Mesothelial cell of epicardium (in vitro differentiated cells): ENCODE measurements at regions not wholly inside any gene's neighbourhood (a gene's known extent, or its start where the extent isn't known, plus 50 kb on each side); places are given as distances from the start of the nearest gene placed in this dataset.

Source experiments
- DNase-seq, 2 experiments: peaks; one replicate each; pipeline ENCODE4 v3.0.0; 2021; ENCODE audit warnings: low spot score in 2 of 2; ENCODE audit not compliant: unreplicated experiment in 2 of 2
- H3K27ac Mint-ChIP-seq: 2 replicates; pipeline ENCODE4 v1.8.0; 2021; ENCODE audit warnings: mixed read lengths
- H3K27me3 Mint-ChIP-seq: 2 replicates; pipeline ENCODE4 v1.8.0; 2021; ENCODE audit warnings: low read depth, mixed read lengths
- H3K36me3 Mint-ChIP-seq: 2 replicates; pipeline ENCODE4 v1.8.0; 2021; ENCODE audit warnings: mixed read lengths
- H3K4me1 Mint-ChIP-seq: 2 replicates; pipeline ENCODE4 v1.8.0; 2021; ENCODE audit warnings: mixed read lengths
- H3K4me3 Mint-ChIP-seq: 2 replicates; pipeline ENCODE4 v1.8.0; 2021; ENCODE audit warnings: mild to moderate bottlenecking, moderate library complexity, mixed read lengths
- H3K9me3 Mint-ChIP-seq: 2 replicates; pipeline ENCODE4 v1.8.0; 2021; ENCODE audit warnings: mixed read lengths
- TF ChIP-seq, protein P1 (sequence below): fragments of 200-600 bp; sonication (generic); IDR thresholded peaks from one replicate; pipeline ENCODE4 v1.5.0; 2021; ENCODE audit warnings: antibody characterized with exemption; ENCODE audit not compliant: unreplicated experiment

DNA sequence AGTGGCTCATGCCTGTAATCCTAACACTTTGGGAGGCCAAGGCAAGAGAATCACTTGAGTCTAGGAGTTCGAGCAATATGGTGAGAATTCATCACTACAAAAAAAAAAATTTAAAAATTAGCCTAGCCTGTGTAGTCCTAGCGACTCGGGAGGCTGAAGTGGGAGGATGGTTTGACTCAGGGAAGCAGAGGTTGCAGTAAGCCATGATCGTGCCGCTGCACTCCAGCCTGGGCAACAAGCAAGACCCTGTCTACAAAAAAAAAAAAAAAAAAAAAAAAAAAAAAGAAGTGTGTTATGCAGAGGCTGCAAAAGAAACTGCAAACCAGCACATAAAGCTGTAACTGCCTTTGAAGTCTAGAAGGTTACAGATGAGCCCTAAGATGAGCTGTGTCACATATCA is 116.9 kb upstream of the SLC1A3 start:
- DNase-seq, result no peak
- Mint-ChIP-seq H3K9me3 (peaks cover 3% of the 10 kb centered on the region), H3K27me3 (no peaks in the 10 kb centered on the region), H3K36me3 (no peaks in the 10 kb centered on the region), H3K4me3 (no peak overlapping the region), H3K27ac (no peak overlapping the region), H3K4me1 (peaks cover 18% of the 10 kb centered on the region)
- TF ChIP-seq, protein P1, sequence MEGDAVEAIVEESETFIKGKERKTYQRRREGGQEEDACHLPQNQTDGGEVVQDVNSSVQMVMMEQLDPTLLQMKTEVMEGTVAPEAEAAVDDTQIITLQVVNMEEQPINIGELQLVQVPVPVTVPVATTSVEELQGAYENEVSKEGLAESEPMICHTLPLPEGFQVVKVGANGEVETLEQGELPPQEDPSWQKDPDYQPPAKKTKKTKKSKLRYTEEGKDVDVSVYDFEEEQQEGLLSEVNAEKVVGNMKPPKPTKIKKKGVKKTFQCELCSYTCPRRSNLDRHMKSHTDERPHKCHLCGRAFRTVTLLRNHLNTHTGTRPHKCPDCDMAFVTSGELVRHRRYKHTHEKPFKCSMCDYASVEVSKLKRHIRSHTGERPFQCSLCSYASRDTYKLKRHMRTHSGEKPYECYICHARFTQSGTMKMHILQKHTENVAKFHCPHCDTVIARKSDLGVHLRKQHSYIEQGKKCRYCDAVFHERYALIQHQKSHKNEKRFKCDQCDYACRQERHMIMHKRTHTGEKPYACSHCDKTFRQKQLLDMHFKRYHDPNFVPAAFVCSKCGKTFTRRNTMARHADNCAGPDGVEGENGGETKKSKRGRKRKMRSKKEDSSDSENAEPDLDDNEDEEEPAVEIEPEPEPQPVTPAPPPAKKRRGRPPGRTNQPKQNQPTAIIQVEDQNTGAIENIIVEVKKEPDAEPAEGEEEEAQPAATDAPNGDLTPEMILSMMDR, result no peak

DNA sequence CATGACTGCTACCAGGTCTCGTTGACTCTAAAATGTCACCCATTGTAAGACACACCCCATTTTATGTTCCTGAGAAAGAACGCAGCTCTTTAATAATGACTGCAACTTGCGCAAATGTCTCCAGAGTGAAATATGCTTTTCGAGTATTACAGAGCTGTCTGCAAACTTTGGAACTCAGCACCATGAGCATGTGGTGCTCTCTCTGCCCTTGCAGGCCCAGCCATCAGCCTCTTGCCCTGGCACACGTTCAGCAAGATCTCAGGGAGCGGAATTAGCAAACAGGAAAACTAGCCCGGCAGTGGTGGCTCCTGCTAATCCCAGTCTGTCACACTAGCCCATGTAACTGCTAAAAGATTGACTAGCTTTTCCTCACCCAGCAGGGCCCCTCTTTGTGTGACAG is 114.5 kb upstream of the SLC1A3 start:
- Mint-ChIP-seq H3K9me3 (no peaks in the 10 kb centered on the region), H3K4me1 (peaks cover 41% of the 10 kb centered on the region), H3K36me3 (no peaks in the 10 kb centered on the region), H3K27me3 (no peaks in the 10 kb centered on the region), H3K4me3 (no peak overlapping the region), H3K27ac (peak overlapping the region; percentile 45)
- TF ChIP-seq, protein P1, result no peak
- DNase-seq, result no peak

DNA sequence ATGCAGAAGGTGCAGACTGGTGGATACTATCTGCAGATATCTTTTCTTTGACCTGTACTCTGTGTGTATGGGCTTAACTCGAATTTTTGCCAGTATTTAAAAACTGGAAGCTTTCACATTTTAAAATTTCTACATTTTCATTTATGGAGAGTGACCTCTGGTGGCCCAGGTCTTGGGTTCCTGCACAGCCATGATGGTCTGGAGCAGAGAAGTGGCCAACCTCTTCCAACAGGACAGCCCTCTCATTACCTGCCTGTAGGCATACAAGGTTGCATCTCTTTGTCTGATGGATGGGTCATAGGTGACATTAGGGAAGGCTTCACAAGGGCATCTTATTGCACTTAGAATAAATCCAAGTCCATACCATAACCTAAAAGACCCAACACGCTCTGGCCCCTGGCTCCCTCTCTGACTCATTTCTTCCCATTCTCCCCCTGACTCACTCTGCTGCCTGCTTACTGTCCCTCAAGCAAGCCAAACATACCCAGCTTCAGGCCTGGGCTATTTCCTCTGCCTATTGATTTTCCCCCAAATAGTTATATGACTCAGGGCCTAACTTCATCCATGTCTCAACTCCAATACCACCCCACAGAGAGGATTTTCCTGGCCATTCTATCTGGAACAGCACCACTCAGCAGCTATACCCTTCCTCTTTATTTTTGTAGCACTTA is 113.3 kb upstream of the SLC1A3 start:
- no peak overlapping the region for H3K27ac Mint-ChIP-seq
- H3K36me3 Mint-ChIP-seq, result no peaks in the 10 kb centered on the region
- H3K4me1 Mint-ChIP-seq, result peaks cover 45% of the 10 kb centered on the region
- H3K4me3 Mint-ChIP-seq, result no peak overlapping the region
- TF ChIP-seq, protein P1, result no peak
- H3K9me3 Mint-ChIP-seq, result no peaks in the 10 kb centered on the region
- no peak for DNase-seq
- no peaks in the 10 kb centered on the region for H3K27me3 Mint-ChIP-seq

DNA sequence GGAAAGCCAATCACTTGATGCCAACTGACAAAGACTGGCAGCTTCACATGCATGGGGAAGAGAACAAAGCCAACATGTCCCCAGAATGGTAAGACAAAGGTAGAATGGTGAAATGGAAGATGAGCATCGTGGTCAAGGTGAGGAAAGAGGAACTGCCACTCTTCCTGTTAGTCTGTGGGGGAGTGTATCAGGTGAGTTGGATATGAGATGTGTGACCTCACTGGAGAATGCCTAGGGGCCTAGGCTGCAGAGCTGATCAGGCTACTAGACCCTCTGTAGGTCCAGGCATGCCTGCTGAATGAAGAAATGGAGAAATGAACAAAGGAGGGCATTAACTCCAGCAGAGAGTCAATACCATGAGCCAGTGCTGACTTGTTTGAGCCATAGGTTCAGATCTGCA is 112.4 kb upstream of the SLC1A3 start:
- Mint-ChIP-seq H3K4me3 (no peak overlapping the region), H3K36me3 (no peaks in the 10 kb centered on the region), H3K27me3 (no peaks in the 10 kb centered on the region), H3K4me1 (peaks cover 46% of the 10 kb centered on the region), H3K9me3 (no peaks in the 10 kb centered on the region), H3K27ac (no peak overlapping the region)
- no peak for DNase-seq
- TF ChIP-seq, protein P1, result no peak

DNA sequence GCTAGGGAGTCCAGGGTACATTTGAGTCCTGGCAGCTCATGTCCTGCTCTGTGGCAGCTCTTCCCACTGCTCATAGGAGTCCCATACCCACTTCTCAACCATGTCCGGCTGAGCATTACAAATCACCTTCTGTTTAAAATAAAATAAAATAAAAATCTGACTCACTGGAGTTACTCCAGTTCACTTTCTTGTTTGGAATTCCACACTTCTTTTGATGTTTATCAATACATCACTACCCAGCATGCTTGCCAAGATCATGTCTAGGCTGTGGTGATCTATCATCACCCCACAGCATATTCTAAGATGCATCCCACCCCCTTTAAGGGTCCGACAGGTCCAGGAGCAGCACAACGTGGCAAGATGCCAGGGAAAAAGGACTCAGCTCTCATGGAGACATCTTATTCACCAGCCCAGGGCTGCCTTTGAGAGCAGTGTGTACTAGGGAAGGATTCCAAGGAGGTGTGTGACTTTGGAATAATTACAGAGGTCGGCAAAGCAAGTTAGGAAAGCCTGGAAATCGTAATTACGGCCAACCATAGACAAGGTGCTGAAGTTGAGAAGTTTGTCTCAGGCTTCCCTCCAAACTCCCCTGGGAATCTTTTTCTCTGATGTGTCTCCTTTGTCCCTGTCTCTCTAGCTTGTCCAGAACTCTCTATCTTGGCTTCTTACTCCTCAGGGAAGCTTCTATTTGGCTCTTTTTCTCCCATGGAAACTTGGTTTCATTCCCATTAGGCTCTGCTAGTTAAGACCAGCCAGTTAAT is 111.4 kb upstream of the SLC1A3 start:
- DNase-seq, result peak; percentile 45 to 69
- H3K4me3 Mint-ChIP-seq, result no peak overlapping the region

More for the DNA sequence above, 111.4 kb upstream of the SLC1A3 start:
- TF ChIP-seq, protein P1, result no peak
- peaks cover 4% of the 10 kb centered on the region for H3K9me3 Mint-ChIP-seq
- no peaks in the 10 kb centered on the region for H3K27me3 Mint-ChIP-seq
- no peaks in the 10 kb centered on the region for H3K36me3 Mint-ChIP-seq
- H3K27ac Mint-ChIP-seq, result peak overlapping the region; percentile 65
- peaks cover 49% of the 10 kb centered on the region for H3K4me1 Mint-ChIP-seq
